GM12872 (cell line): ENCODE measurements at regions not wholly inside any gene's neighbourhood (a gene's known extent, or its start where the extent isn't known, plus 50 kb on each side); places are given as distances from the start of the nearest gene placed in this dataset.

ENCODE experiments used
- CTCF ChIP-seq: IDR thresholded peaks from 3 replicates; pipeline ENCODE4 v1.5.1; 2011; ENCODE audit warnings: low read depth, mild to moderate bottlenecking, low read length, moderate library complexity; ENCODE audit not compliant: insufficient read depth

DNA sequence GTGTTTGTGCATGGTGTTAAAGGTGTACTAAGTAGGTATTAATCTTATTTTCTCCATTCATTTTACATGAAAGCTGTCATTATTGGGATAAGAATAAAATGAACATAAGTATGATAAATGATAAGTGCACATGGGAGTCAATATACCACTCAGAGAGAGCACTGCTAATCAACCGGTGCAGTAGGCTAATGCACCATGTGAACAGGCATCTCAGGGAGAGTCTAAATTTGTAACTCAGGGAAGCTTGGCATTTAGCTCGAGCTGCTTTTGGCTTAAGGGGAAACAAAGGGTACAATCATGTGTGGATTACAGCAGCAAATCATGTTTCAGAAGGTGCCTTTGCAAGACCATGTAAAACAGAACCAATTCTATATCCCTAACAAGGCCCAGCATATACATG is 127.4 kb downstream of the MGST1 start:
- TF ChIP-seq CTCF: no peak

- no peak for TF ChIP-seq CTCF
Observed at GRCh38 chr12:16475521-16475920, 128.1 kb downstream of the MGST1 start.

GRCh38 chr12:16482726-16483125 is 123.2 kb downstream of the LMO3 start:
- no peak for TF ChIP-seq CTCF

DNA sequence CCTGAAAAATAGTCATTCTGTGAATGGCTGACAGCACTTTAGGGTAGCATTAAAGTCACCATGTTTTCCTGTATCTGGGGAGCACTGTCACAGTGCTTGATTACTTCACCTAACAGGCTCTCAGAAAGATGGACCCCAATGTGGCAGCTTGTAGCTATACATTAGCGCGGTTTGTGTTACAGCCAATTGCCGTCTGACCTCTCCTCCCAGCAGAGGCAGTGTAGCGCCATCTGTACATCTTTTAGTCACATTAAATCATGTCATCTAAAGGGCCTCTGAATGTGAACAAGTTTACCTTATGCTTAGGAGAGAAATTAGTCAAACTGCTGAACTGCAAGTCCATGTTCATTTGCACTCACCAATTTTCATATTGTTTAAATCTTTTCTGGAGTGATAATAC is 113.7 kb downstream of the LMO3 start:
- no peak for TF ChIP-seq CTCF

GRCh38 chr12:16492820-16493797 is 112.9 kb downstream of the LMO3 start:
- no peak for TF ChIP-seq CTCF

- TF ChIP-seq CTCF: no peak
Observed at GRCh38 chr12:16495196-16495595, 110.8 kb downstream of the LMO3 start.
